BJ (cell line): ENCODE measurements at regions not wholly inside any gene's neighbourhood (a gene's known extent, or its start where the extent isn't known, plus 50 kb on each side); places are given as distances from the start of the nearest gene placed in this dataset.

Experiments
- CTCF ChIA-PET: fragments of 350-600 bp; formaldehyde crosslinking; extraction: SDS; loops from one replicate; lab custom pipeline; 2021; ENCODE audit warnings: antibody characterized with exemption, inconsistent platforms; lab: Yijun Ruan, JAX
- POLR2A ChIA-PET: fragments of 300-600 bp; sonication (Branson Sonifier 250); formaldehyde crosslinking; extraction: SDS; loops from one replicate; lab custom pipeline; 2021; ENCODE audit warnings: antibody characterized with exemption; lab: Charles Lee
- DNase-seq: peaks from one replicate; pipeline ENCODE4 v3.0.0-alpha.2; 2011; ENCODE audit warnings: low read depth
- H3K27me3 ChIP-seq: 2 replicates; pipeline ENCODE4 v1.6.0; 2011; ENCODE audit warnings: low read length; ENCODE audit not compliant: control insufficient read depth, insufficient read depth
- H3K36me3 ChIP-seq: 2 replicates; pipeline ENCODE4 v1.5.1; 2011; ENCODE audit warnings: low read length; ENCODE audit not compliant: control insufficient read depth, insufficient read depth
- H3K4me3 ChIP-seq: 2 replicates; pipeline ENCODE4 v1.5.1; 2011; ENCODE audit warnings: low read depth, mild to moderate bottlenecking, control low read depth, low read length
- CTCF ChIP-seq: IDR thresholded peaks from 2 replicates; pipeline ENCODE4 v1.5.1; 2011; ENCODE audit warnings: low read depth, mild to moderate bottlenecking, control low read depth, inconsistent platforms, low read length, moderate library complexity; ENCODE audit not compliant: insufficient read depth

- ChIA-PET POLR2A (no interaction called here), CTCF (no interaction called here)
- Histone ChIP-seq H3K4me3 (no peak overlapping the region), H3K36me3 (no peaks in the 10 kb centered on the region), H3K27me3 (no peaks in the 10 kb centered on the region; the same call in none of the 2 replicates)
- no peak for DNase-seq
- TF ChIP-seq CTCF, result no peak
Observed at GRCh38 chr10:125455855-125456254, 227.1 kb downstream of the TEX36 start.

GRCh38 chr10:125455431-125455830, 227.5 kb downstream of the TEX36 start:
- ChIA-PET CTCF (no interaction called here), POLR2A (no interaction called here)
- DNase-seq, result no peak
- Histone ChIP-seq H3K27me3 (no peaks in the 10 kb centered on the region; the same call in none of the 2 replicates), H3K4me3 (no peak overlapping the region), H3K36me3 (no peaks in the 10 kb centered on the region)
- TF ChIP-seq CTCF, result no peak

- Histone ChIP-seq H3K36me3 (no peaks in the 10 kb centered on the region), H3K4me3 (no peak overlapping the region), H3K27me3 (no peaks in the 10 kb centered on the region; the same call in none of the 2 replicates)
- no peak for DNase-seq
- CTCF ChIA-PET, result no interaction called here
- POLR2A ChIA-PET, result no interaction called here
- TF ChIP-seq CTCF, result no peak
Observed at GRCh38 chr10:125451319-125451718, 231.6 kb downstream of the TEX36 start.

GRCh38 chr10:125450218-125450617, 232.7 kb downstream of the TEX36 start:
- no peak for DNase-seq
- no peak for TF ChIP-seq CTCF

GRCh38 chr10:125449571-125449970, 233.4 kb downstream of the TEX36 start:
- ChIA-PET CTCF (no interaction called here), POLR2A (no interaction called here)
- Histone ChIP-seq H3K27me3 (no peaks in the 10 kb centered on the region; the same call in 1 of the 2 replicates), H3K36me3 (no peaks in the 10 kb centered on the region), H3K4me3 (no peak overlapping the region)
- DNase-seq, result no peak
- no peak for TF ChIP-seq CTCF

More at GRCh38 chr10:125450218-125450617, 232.7 kb downstream of the TEX36 start:
- no peaks in the 10 kb centered on the region; the same call in 1 of the 2 replicates for H3K27me3 ChIP-seq
- no peak overlapping the region for H3K4me3 ChIP-seq
- ChIA-PET CTCF (no interaction called here), POLR2A (no interaction called here)
- no peaks in the 10 kb centered on the region for H3K36me3 ChIP-seq
